A549 (cell line): ENCODE measurements at regions not wholly inside any gene's neighbourhood (a gene's known extent, or its start where the extent isn't known, plus 50 kb on each side); places are given as distances from the start of the nearest gene placed in this dataset.

Experiments
- ATAC-seq, 2 experiments: fragments of 200-7000 bp in 1 of 2; fragments of >200 bp in 1 of 2; cut with Nextera tagmentation in 1 of 2; cut with Tn5 transposase in 1 of 2; 3 replicates each; pipeline versions ENCODE4 v1.8.0 to v1.9.1; 2018 to 2020; ENCODE audit warnings: mild to moderate bottlenecking in 1 of 2, moderate library complexity in 1 of 2
- CTCF ChIA-PET: fragments of 300-600 bp; sonication (Branson Sonifier 250); formaldehyde crosslinking; extraction: SDS; loops from one replicate; lab custom pipeline; 2021; ENCODE audit warnings: antibody characterized with exemption, inconsistent platforms; lab: Yijun Ruan, JAX
- POLR2A ChIA-PET: fragments of 350-600 bp; formaldehyde crosslinking; extraction: SDS; loops from one replicate; lab custom pipeline; 2021; ENCODE audit warnings: antibody characterized with exemption, inconsistent platforms; lab: Yijun Ruan, JAX
- DNase-seq, 2 experiments: peaks; one replicate each; pipeline versions ENCODE4 v3.0.0 to v3.0.0-alpha.2; 2011 to 2016; ENCODE audit warnings: low read depth in 1 of 2, low spot score in 1 of 2
- FAIRE-seq: peaks from 2 replicates; lab custom pipeline; 2011; peaks lifted over from hg19 to GRCh38; lab: Jason Lieb, UNC
- H3K27ac ChIP-seq, 2 experiments: fragments of >200 bp; sonication (Bioruptor Twin); formaldehyde crosslinking; 3 replicates each; pipeline ENCODE4 v1.5.1; 2016 to 2017
- H3K4me1 ChIP-seq: fragments of >200 bp; sonication (Bioruptor Twin); formaldehyde crosslinking; 3 replicates; pipeline ENCODE4 v1.6.1; 2016
- H3K4me2 ChIP-seq: fragments of >200 bp; sonication (Bioruptor Twin); formaldehyde crosslinking; 3 replicates; pipeline ENCODE4 v1.6.1; 2016
- H3K4me3 ChIP-seq: fragments of >200 bp; sonication (Bioruptor Twin); formaldehyde crosslinking; 3 replicates; pipeline ENCODE4 v1.5.1; 2016
- H3K9me3 ChIP-seq: fragments of >200 bp; sonication (Bioruptor Twin); formaldehyde crosslinking; 3 replicates; pipeline ENCODE4 v1.6.1; 2016
- ATOH8 ChIP-seq: fragments of 250-450 bp; sonication (Bioruptor Pico); IDR thresholded peaks from 2 replicates; pipeline ENCODE4 v1.5.0; 2020; ENCODE audit warnings: low read depth, mild to moderate bottlenecking, moderate library complexity
- BCL3 ChIP-seq: fragments of >200 bp; sonication (Bioruptor Twin); formaldehyde crosslinking; IDR thresholded peaks from 3 replicates; pipeline ENCODE4 v1.6.1; 2016
- CHD4 ChIP-seq: fragments of 200-600 bp; sonication (generic); IDR thresholded peaks from 2 replicates; pipeline ENCODE4 v1.6.1; 2016; ENCODE audit warnings: antibody characterized with exemption, mild to moderate bottlenecking, borderline replicate concordance
- CTCF ChIP-seq: fragments of >200 bp; sonication (Bioruptor Twin); formaldehyde crosslinking; IDR thresholded peaks from 3 replicates; pipeline ENCODE4 v1.5.1; 2016
- EHF ChIP-seq: fragments of 250-450 bp; sonication (Bioruptor Pico); IDR thresholded peaks from 2 replicates; pipeline ENCODE4 v1.5.0; 2020; ENCODE audit warnings: mild to moderate bottlenecking
- FOSL2 ChIP-seq, 2 experiments: fragments of 450-650 bp in 1 of 2; fragments of >200 bp in 1 of 2; sonication (Bioruptor Twin) in 1 of 2; formaldehyde crosslinking; IDR thresholded peaks; 2 replicates each; pipeline versions ENCODE4 v1.5.0 to v1.6.1; 2016 to 2020; ENCODE audit warnings: mild to moderate bottlenecking in 1 of 2, moderate library complexity in 1 of 2
- FOXS1 ChIP-seq: fragments of 250-450 bp; sonication (Bioruptor Pico); IDR thresholded peaks from 2 replicates; pipeline ENCODE4 v1.5.0; 2020; ENCODE audit warnings: mild to moderate bottlenecking, moderate library complexity
- GATA3 ChIP-seq: IDR thresholded peaks from 2 replicates; pipeline ENCODE4 v1.6.1; 2012; ENCODE audit warnings: borderline replicate concordance
- HMGXB4 ChIP-seq: fragments of 250-450 bp; sonication (Bioruptor Pico); IDR thresholded peaks from 2 replicates; pipeline ENCODE4 v1.5.0; 2021; ENCODE audit warnings: mild to moderate bottlenecking, moderate library complexity, borderline replicate concordance
- JUN ChIP-seq, 2 experiments: fragments of >200 bp; sonication (Bioruptor Twin); formaldehyde crosslinking; IDR thresholded peaks; 2 replicates in 1 of 2; 3 replicates in 1 of 2; pipeline ENCODE4 v1.6.1; 2016 to 2017
- JUNB ChIP-seq: fragments of >200 bp; sonication (Bioruptor Twin); formaldehyde crosslinking; IDR thresholded peaks from 2 replicates; pipeline ENCODE4 v1.6.1; 2016
- KDM1A ChIP-seq: fragments of 200-600 bp; sonication (generic); IDR thresholded peaks from 2 replicates; pipeline ENCODE4 v1.6.1; 2016; ENCODE audit warnings: low read depth, mild to moderate bottlenecking
- KDM5A ChIP-seq: fragments of 200-600 bp; sonication (generic); IDR thresholded peaks from 2 replicates; pipeline ENCODE4 v1.6.1; 2016; ENCODE audit warnings: antibody characterized with exemption, mild to moderate bottlenecking
- MAFK ChIP-seq: fragments of 450-650 bp; IDR thresholded peaks from 2 replicates; pipeline ENCODE4 v1.6.1; 2014; ENCODE audit not compliant: partially characterized antibody
- NPAS2 ChIP-seq: fragments of 250-450 bp; sonication (Bioruptor Pico); IDR thresholded peaks from 2 replicates; pipeline ENCODE4 v1.8.0; 2022; ENCODE audit warnings: mild to moderate bottlenecking, moderate library complexity, borderline replicate concordance
- NR3C1 ChIP-seq: fragments of >200 bp; sonication (Bioruptor Twin); formaldehyde crosslinking; IDR thresholded peaks from 3 replicates; pipeline ENCODE4 v1.6.1; 2017
- PBX3 ChIP-seq: IDR thresholded peaks from 2 replicates; pipeline ENCODE4 v1.6.1; 2012
- PHF8 ChIP-seq: fragments of 200-600 bp; sonication (generic); IDR thresholded peaks from 2 replicates; pipeline ENCODE4 v1.6.1; 2016; ENCODE audit warnings: low read depth, mild to moderate bottlenecking, antibody characterized with exemption, moderate library complexity, borderline replicate concordance
- REST ChIP-seq: fragments of 200-600 bp; sonication (generic); IDR thresholded peaks from 2 replicates; pipeline ENCODE4 v1.6.1; 2016; ENCODE audit warnings: antibody characterized with exemption, mild to moderate bottlenecking, moderate library complexity
- SREBF2 ChIP-seq: fragments of 450-650 bp; IDR thresholded peaks from 2 replicates; pipeline ENCODE4 v1.6.1; 2014; ENCODE audit warnings: mild to moderate bottlenecking, moderate library complexity
- ZC3H11A ChIP-seq: fragments of 450-650 bp; IDR thresholded peaks from 2 replicates; pipeline ENCODE4 v1.6.1; 2014; ENCODE audit warnings: antibody characterized with exemption, mild to moderate bottlenecking
- WGBS: methylation state at CpG from one replicate; pipeline ENCODE4 v1.1.6; 2017; ENCODE audit errors: missing lambda C conversion rate; 5-methylcytosine and 5-hydroxymethylcytosine counted together

GRCh38 chr20:11003341-11003740, 329.5 kb upstream of the JAG1 start:
- Histone ChIP-seq H3K4me1 (peaks cover 29% of the 10 kb centered on the region), H3K4me3 (no peak overlapping the region), H3K9me3 (peaks cover 13% of the 10 kb centered on the region), H3K4me2 (no peak overlapping the region), H3K27ac (peak overlapping the region; percentile 84 to 85)
- FAIRE-seq = no peak
- 95% methylated on average over 2 of the region's 2 CpGs for WGBS
- DNase-seq = no peak
- no peak for ATAC-seq
- CTCF ChIA-PET = interaction anchor here (0.7 kb wide), 1 partner anchor 404 kb away, joined by 3 read pairs; no protein-coding TSS in a partner anchor
- no peak for TF ChIP-seq CHD4
- no peak for TF ChIP-seq BCL3
- no peak for TF ChIP-seq HMGXB4 (CRISPR knock-in tag)
- TF ChIP-seq PBX3 = no peak
- TF ChIP-seq SREBF2 = no peak
- no peak for TF ChIP-seq JUN (IDR thresholded peaks at IDR 0.05)
- no peak for TF ChIP-seq KDM5A
- TF ChIP-seq ZC3H11A = no peak
- TF ChIP-seq FOXS1 = no peak
- TF ChIP-seq PHF8 = no peak
- POLR2A ChIA-PET = no interaction called here

GRCh38 chr20:11008444-11009033, 334.7 kb upstream of the JAG1 start:
- ATAC-seq (no peak), FAIRE-seq (peak; percentile 46), DNase-seq (no peak)
- no peak overlapping the region for H3K27ac ChIP-seq
- H3K4me1 ChIP-seq = peaks cover 2% of the 10 kb centered on the region; the same call in 1 of the 3 replicates
- ChIA-PET POLR2A (no interaction called here), CTCF (no interaction called here)
- TF ChIP-seq MAFK (no peak), GATA3 (no peak), CTCF (no peak), JUNB (no peak), FOSL2 (IDR thresholded peaks at IDR 0.05) (no peak), FOSL2 (CRISPR knock-in tag; IDR thresholded peaks at IDR 0.05) (no peak), EHF (CRISPR knock-in tag) (no peak), NR3C1 (no peak), ATOH8 (CRISPR knock-in tag) (no peak), SREBF2 (no peak), REST (no peak), NPAS2 (no peak), HMGXB4 (CRISPR knock-in tag) (no peak), KDM1A (no peak)
- H3K4me2 ChIP-seq = no peak overlapping the region
- peaks cover 13% of the 10 kb centered on the region for H3K9me3 ChIP-seq
- H3K4me3 ChIP-seq = no peak overlapping the region
- 79% methylated on average over 7 of the region's 7 CpGs for WGBS
